Right kidney (tissue), 1 donor: ENCODE measurements at regions not wholly inside any gene's neighbourhood (a gene's known extent, or its start where the extent isn't known, plus 50 kb on each side); places are given as distances from the start of the nearest gene placed in this dataset.

ENCODE experiments used
- DNase-seq: peaks from one replicate; pipeline ENCODE4 v3.0.0-alpha.2; 2016

- DNase-seq, result no peak
These were observed 166.3 kb upstream of the STXBP5 start for GRCh38 chr6:147037881-147038280.

DNA sequence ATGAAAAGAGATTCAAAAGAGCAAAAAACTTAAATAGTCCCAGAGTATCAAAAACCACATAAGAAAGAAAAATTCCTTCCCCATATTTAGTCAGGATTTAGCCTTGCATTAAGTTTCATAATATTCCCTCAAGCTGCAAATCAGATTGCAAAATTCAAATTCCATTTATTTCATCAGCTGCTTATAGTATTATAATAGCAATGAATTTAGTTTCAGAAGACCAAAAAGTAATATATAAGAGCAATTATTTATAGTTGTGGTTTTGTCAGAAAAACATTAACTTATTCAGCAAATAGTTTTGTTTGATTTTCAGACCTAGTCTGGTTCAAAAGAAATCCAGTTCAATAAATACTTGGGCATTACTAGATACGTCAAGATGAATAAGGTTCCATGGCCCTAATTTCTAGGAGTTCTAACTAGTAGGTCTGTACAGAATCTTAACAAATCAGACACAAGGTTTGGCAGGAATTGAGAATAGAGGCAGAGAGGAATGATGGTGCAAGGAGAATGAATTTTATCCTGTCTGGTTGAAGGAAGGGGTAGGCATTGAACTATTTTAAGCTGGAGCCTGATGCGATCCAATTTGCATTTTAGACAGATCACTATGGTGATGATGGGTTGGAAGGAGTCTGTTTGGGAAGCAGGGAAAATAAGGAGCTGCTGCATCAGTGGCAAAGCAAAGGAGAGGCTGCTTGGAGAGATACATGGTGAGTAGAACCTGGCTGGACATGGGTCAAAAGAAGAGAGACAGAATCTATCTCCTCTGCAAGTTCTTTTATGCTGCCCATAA lies 163.9 kb upstream of the STXBP5 start:
- DNase-seq, result no peak

DNA sequence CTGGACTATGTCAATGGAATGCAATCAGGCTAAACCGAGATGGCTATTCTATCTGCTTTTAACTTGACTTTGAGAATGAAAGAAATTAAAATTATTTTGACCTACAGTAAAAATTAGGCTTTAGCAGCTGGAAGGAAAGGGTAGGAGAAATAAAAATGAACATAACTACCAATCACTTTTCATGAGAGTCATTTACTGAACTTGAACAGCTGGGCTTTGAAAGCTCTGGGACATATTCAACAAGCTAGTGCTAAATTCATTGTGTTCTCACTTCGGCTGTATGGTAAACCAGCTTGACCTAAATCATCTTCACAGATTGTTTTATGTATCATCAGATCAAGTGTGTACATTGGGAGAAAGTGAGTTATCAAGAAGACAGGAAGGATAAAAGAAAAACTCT lies 161.5 kb upstream of the STXBP5 start:
- no peak for DNase-seq

GRCh38 chr6:147043994-147044477 lies 160.2 kb upstream of the STXBP5 start:
- no peak for DNase-seq

GRCh38 chr6:147046141-147046877 lies 157.9 kb upstream of the STXBP5 start:
- no peak for DNase-seq

- no peak for DNase-seq
These were observed 155.3 kb upstream of the STXBP5 start for GRCh38 chr6:147048930-147049329.

DNA sequence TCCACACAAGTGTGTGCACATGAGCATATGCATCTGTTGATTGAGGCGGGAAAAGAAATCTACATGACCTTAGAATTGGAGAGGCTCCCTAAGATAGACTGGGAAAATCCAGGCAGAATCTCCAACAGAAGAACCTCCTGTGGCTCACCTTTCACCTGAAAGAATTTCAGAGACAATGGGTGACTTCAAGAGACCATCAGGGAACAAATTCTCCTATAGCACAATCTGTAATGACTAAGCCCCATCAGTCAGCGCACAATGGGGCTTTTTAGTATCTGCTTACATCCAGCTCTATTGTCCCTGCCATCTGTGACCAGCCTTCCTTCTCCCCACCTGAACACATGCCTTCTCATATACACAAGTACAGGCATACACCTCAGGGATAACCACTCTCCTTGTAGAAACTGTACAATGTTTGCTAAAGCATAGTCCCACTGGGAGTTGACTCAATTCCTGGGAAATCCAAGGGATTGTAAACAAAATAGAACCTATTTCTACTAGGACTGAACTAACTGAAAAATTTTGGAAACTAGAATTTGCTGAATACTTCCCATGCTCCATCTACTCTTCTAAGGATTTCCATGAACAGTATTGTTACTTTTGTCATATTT lies 150.8 kb upstream of the STXBP5 start:
- no peak for DNase-seq

DNA sequence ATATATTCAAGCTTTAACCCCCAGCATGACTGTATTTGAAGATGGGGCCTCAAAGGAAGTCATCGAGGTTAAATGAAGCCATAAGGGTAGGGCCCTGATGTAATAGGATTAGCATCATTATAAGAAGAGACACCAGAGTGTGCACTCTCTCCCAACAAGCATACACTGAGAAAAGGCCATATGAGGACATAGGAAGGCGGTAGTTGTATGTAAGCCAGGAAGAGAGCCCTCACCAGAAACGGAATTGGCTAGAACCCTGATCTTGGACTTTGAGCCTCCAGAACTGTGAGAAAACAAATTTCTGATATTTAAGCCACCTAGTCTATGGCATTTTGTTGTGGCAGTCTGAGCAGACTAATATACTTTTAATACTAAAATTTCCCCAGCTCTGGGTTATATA lies 150.1 kb upstream of the STXBP5 start:
- DNase-seq, result no peak

GRCh38 chr6:147054871-147055270 lies 149.3 kb upstream of the STXBP5 start:
- DNase-seq, result no peak

GRCh38 chr6:147055821-147056392 lies 148.3 kb upstream of the STXBP5 start:
- DNase-seq, result no peak

- no peak for DNase-seq
These were observed 147.0 kb upstream of the STXBP5 start for GRCh38 chr6:147057188-147057587.

DNA sequence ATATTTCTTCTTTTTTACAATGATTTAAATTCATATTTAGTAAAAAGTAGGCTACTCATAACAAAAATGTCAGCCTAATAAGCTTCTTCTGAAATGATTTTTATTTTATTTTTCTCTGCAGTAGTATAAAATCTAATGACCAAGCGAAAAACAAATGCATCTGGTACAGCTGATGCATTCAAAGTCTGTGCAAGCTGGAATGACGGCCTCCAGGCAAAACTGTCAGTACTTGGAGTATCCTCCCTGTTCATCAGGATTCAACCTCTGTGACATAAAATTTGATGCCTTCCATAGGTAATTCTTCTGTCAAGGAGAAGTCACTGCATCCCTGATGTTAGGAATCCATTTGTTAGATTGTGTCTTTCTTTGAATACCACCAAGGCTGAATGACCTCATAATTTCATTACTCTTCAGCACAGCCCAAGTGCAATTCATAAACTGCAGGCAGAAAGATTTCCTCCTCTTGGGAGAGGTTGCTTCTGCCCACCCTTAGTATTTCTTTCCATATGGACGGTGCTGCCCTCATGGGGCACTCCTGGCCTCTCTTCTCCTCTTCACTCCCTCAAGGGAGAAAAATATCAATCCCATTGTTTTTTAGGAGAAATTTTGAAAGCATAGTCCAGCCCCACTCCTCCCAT lies 146.4 kb upstream of the STXBP5 start:
- DNase-seq, result no peak

- DNase-seq, result no peak
These were observed 145.3 kb upstream of the STXBP5 start for GRCh38 chr6:147058786-147059385.

- DNase-seq, result no peak
These were observed 143.6 kb upstream of the STXBP5 start for GRCh38 chr6:147060636-147061035.

- DNase-seq, result no peak
These were observed 143.0 kb upstream of the STXBP5 start for GRCh38 chr6:147061252-147061651.

DNA sequence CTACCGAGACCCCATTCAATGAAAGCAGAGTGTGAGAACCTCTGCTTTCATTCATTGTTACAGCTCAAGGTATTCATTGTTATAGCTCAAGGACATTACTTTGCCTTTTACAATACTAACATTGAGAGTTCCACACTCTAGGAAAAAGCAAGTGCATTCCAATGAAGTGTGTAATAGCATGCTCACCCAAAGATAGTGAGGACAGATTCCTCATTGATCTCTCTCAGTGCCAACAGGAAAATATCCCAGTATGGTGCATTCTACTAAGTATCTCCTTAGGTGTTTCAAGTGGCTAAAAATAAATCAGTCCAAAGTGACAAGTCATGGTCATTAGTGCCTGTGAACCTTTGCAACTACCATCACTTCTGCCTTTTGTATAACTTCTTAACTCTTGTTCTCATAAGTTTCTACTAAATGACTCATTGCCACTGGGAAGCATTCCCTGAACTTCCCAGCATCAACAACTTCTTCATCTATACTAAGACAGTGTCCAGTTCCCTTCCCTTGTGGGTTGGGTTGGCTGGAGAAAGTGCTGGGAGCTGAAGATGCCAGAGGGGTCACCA lies 140.7 kb upstream of the STXBP5 start:
- no peak for DNase-seq

DNA sequence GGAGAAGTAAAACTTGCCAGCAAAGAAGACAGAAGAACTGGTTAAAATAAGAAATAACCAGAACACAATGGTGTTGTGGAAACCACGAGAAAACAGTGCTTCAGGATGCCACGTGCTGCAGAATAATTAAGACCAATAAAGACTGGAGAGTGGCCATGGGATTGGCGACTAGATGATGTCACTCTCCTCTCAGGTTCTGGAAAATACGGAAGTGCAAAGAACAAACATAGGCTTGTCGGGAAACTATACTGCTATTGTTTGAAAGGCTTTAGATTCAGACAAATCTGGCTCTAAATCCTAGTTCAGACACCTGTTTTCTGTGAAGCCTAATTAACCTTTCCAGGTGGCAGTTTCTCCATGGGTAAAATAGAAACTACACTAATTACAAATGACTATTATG lies 138.4 kb upstream of the STXBP5 start:
- no peak for DNase-seq

DNA sequence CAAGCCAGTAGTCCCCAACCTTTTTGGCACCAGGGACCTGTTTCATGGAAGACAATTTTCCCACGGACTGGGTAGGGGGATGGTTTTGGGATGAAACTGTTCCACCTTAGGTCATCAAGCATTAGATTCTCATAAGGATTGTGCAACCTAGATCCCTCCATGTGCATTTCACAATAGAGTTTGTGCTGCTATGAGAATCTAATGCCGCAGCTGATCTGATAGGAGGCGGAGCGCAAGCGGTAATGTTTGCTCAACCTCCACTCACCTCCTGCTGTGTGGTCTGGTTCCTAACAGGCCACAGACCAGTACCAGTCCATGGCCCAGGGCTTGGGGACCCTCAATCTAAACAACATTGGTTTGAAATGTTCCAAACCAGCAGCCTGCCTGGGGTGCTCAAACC lies 137.0 kb upstream of the STXBP5 start:
- no peak for DNase-seq

- no peak for DNase-seq
These were observed 132.4 kb upstream of the STXBP5 start for GRCh38 chr6:147071776-147072175.

DNA sequence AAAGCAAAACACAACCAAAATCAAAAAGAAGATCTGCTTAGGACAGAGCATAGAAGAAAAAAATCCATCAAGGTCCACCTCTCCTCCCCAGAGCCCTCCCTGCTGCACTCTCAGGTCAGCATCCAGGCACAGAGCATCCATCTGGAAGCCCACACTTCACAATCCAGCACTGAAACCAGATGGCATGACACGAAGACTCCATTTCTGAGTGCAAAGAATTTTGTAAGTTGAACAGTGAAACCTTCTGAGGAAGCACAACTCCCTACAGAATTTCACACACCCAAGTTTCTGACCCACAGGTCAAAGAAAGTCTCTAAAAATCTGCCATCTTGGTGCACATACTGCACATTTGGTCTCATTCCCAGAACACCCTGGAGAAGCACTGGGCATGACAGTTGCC lies 128.8 kb upstream of the STXBP5 start:
- no peak for DNase-seq

GRCh38 chr6:147077251-147077650 lies 127.0 kb upstream of the STXBP5 start:
- no peak for DNase-seq

DNA sequence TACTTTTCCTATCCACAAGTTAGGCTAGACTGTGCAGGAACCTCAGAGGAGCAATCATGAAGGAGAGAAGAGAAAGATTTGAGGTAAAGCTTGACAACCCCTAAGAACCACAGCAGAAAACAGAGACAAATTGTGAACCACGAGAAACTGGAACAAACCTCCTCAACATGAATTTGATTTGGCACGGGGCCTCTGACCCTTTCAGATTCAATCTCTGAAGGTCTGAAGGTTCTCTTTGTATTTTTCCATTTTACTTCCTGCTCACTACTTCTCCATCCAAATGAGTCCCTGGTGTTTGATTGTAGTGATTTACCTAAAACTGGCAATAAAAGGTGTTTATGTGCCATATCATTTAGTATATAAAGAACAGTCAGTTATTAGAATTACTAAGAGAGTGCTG lies 126.1 kb upstream of the STXBP5 start:
- no peak for DNase-seq
